AG04450 (cell line): ENCODE measurements at regions not wholly inside any gene's neighbourhood (a gene's known extent, or its start where the extent isn't known, plus 50 kb on each side); places are given as distances from the start of the nearest gene placed in this dataset.
"Not testable (repeated sequence)": the region's sequence is repeated elsewhere in the genome, so short reads cannot be mapped to it uniquely, and the experiment has no call there.

Source experiments
- CTCF ChIA-PET: fragments of 300-600, 350-600 bp; formaldehyde crosslinking; extraction: SDS; loops from one replicate; lab custom pipeline; 2022; ENCODE audit warnings: antibody characterized with exemption, inconsistent platforms; lab: Charles Lee
- POLR2A ChIA-PET: fragments of 350-600 bp; formaldehyde crosslinking; extraction: SDS; loops from one replicate; lab custom pipeline; 2021; ENCODE audit warnings: antibody characterized with exemption, inconsistent platforms; lab: Yijun Ruan, JAX
- DNase-seq: peaks from one replicate; pipeline ENCODE4 v3.0.0-alpha.2; 2011; ENCODE audit warnings: low read depth, low spot score
- H3K27ac ChIP-seq: one replicate; pipeline ENCODE4 v1.5.1; 2012; ENCODE audit warnings: low read depth, low read length, control low read depth
- H3K27me3 ChIP-seq: one replicate; pipeline ENCODE4 v1.6.0; 2012; ENCODE audit warnings: low read length; ENCODE audit not compliant: control insufficient read depth, insufficient read depth
- H3K4me3 ChIP-seq: 2 replicates; pipeline ENCODE4 v1.5.1; 2011; ENCODE audit warnings: mild to moderate bottlenecking, low read depth, low read length, control low read depth
- H3K9me3 ChIP-seq: 2 replicates; pipeline ENCODE4 v1.5.1; 2012; ENCODE audit warnings: low read length; ENCODE audit not compliant: control insufficient read depth, insufficient read depth
- CTCF ChIP-seq: IDR thresholded peaks from 2 replicates; pipeline ENCODE4 v1.5.1; 2011; ENCODE audit warnings: low read depth, low read length, control low read depth, inconsistent platforms

- no peak overlapping the region for H3K27ac ChIP-seq
- CTCF ChIA-PET = no interaction called here
- TF ChIP-seq CTCF = no peak
- POLR2A ChIA-PET = no interaction called here
- DNase-seq = no peak
- no peak overlapping the region for H3K4me3 ChIP-seq
- no peaks in the 10 kb centered on the region for H3K27me3 ChIP-seq
- no peaks in the 10 kb centered on the region for H3K9me3 ChIP-seq
Observed at GRCh38 chr12:123050331-123050831, 69.9 kb downstream of the ARL6IP4 start.

DNA sequence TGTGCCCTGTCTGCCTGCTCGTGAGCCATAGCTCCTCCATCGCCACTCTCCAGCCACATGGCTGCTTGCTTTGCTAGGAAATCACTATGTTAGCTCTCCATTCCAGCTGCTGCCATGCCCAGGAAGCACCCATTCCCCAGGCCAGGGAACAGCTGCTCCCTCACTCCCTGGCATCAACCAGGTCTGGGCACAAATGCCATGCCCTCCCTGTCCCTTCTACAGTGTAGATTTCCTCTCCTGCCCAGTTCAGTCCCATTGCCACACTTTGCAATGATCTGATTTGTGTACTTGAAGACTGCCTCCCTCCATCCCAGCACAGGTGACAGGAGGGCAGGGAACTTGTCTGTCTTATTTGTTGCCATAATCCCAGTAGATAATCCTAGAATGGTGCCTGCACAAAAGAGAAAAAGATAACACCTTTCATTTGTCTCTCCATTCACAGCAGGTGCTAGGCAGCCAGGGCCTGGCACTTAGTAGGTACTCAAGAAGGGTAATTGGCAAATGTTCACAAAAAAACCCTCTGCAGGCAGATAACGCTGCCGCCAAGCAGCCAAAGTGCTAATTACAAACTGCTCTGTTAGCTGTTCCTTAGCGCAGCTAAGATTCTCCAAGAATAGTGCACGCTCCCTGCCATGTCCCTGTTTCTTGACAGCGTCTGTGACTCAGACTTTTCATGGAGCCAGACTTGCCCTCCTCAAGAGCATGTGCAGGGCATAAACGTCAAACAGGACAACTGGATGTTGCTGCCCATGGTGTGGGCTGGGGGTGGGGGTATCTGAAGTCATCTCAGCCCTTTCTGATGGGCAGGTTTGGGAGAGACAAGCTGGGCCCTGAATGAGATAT, 69.1 kb downstream of the ARL6IP4 start:
- DNase-seq = no peak
- Histone ChIP-seq H3K27ac (no peak overlapping the region), H3K27me3 (no peaks in the 10 kb centered on the region), H3K9me3 (no peaks in the 10 kb centered on the region), H3K4me3 (no peak overlapping the region)
- CTCF ChIA-PET = no interaction called here
- TF ChIP-seq CTCF = no peak
- POLR2A ChIA-PET = interaction anchor here (0.7 kb wide), 1 partner anchor 91 kb away, joined by 3 read pairs; no protein-coding TSS in a partner anchor

GRCh38 chr12:123047892-123048291, 67.4 kb downstream of the ARL6IP4 start:
- H3K27me3 ChIP-seq, H3K4me3 ChIP-seq, POLR2A ChIA-PET, H3K9me3 ChIP-seq, H3K27ac ChIP-seq, CTCF ChIA-PET, DNase-seq: not testable (repeated sequence)

DNA sequence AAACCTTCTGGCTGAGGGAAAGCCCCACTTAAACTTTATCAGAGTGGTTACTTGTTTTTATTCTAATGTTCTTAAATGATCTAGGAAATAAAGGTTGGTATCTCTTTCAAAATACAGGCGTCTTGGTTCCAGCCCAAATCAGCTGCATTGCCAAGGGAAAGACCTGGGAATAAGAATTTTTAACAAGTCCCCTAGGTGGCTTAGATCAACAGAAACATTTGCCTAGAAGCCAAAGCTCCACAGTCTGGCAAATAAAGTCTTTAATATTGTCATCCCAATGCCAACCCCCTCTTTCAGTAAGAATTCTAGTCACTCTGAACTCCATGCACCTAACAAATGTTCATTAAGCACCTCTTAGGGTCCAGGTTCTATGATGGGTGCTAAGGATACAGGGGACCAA, 66.8 kb downstream of the ARL6IP4 start:
- POLR2A ChIA-PET = interaction anchor here (0.6 kb wide), 1 partner anchor 20 kb away, joined by 4 read pairs; no protein-coding TSS in a partner anchor

GRCh38 chr12:123046431-123046830, 66.0 kb downstream of the ARL6IP4 start:
- no peak for DNase-seq
- Histone ChIP-seq H3K9me3 (no peaks in the 10 kb centered on the region), H3K4me3 (no peak overlapping the region), H3K27me3 (no peaks in the 10 kb centered on the region), H3K27ac (no peak overlapping the region)
- TF ChIP-seq CTCF = no peak
- CTCF ChIA-PET = interaction anchor here (0.6 to 2.3 kb wide), 3 partner anchors 10 to 192 kb away, joined by 3 to 7 read pairs (median 3); no protein-coding TSS in a partner anchor
- POLR2A ChIA-PET = interaction anchor here (0.6 kb wide), 1 partner anchor 21 kb away, joined by 4 read pairs; no protein-coding TSS in a partner anchor

More for the DNA sequence above, 66.8 kb downstream of the ARL6IP4 start:
- H3K27me3 ChIP-seq = no peaks in the 10 kb centered on the region
- DNase-seq = no peak
- CTCF ChIA-PET = interaction anchor here (0.9 to 2.3 kb wide), 2 partner anchors 11 to 191 kb away, joined by 3 to 7 read pairs; no protein-coding TSS in a partner anchor
- H3K9me3 ChIP-seq = no peaks in the 10 kb centered on the region
- TF ChIP-seq CTCF = no peak
- no peak overlapping the region for H3K27ac ChIP-seq
- no peak overlapping the region for H3K4me3 ChIP-seq
